ENCODE measurements at regions not wholly inside any gene's neighbourhood (a gene's known extent, or its start where the extent isn't known, plus 50 kb on each side); places are given as distances from the start of the nearest gene placed in this dataset.

DNA sequence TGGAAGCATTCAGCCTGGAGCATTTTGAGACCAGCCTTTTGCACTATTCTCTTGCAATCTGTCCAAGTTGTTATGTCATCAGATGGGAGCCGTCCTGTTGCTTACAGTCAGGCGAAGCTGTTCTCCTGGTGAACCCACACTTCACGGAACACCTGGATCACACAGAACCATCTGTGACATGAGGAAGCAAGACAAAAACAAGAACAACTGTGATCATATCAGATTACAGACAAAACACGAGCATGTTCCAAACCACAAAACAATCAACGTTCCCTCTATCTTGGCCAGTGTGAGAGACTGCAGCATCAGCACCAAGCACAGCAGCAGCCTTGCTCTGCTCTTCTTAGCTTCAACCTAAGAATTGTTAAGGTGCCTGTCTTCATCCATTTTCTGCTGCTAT lies 180.5 kb upstream of the SFSWAP start:
- TF ChIP-seq, protein P1, sequence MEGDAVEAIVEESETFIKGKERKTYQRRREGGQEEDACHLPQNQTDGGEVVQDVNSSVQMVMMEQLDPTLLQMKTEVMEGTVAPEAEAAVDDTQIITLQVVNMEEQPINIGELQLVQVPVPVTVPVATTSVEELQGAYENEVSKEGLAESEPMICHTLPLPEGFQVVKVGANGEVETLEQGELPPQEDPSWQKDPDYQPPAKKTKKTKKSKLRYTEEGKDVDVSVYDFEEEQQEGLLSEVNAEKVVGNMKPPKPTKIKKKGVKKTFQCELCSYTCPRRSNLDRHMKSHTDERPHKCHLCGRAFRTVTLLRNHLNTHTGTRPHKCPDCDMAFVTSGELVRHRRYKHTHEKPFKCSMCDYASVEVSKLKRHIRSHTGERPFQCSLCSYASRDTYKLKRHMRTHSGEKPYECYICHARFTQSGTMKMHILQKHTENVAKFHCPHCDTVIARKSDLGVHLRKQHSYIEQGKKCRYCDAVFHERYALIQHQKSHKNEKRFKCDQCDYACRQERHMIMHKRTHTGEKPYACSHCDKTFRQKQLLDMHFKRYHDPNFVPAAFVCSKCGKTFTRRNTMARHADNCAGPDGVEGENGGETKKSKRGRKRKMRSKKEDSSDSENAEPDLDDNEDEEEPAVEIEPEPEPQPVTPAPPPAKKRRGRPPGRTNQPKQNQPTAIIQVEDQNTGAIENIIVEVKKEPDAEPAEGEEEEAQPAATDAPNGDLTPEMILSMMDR (IDR thresholded peaks at IDR 0.05 in 4 of 5, conservative IDR thresholded peaks at IDR 0.05 in 1 of 5): no peak
- TF ChIP-seq POLR2A (IDR thresholded peaks at IDR 0.05): no peak

All from gastrocnemius medialis (tissue), 4 donors.